SK-MEL-5 (cell line): ENCODE measurements at regions not wholly inside any gene's neighbourhood (a gene's known extent, or its start where the extent isn't known, plus 50 kb on each side); places are given as distances from the start of the nearest gene placed in this dataset.

Experiments
- DNase-seq: peaks from one replicate; pipeline ENCODE4 v3.0.0-alpha.2; 2016; ENCODE audit warnings: low read depth, low spot score
- in situ Hi-C: cut with HindIII; loops from 2 replicates; pipeline ENCODE4 v1.10.0; 2016; ENCODE audit warnings: low sequenced_read_pairs, high pct_unique_total_duplicates, low pct_unique_long_range_greater_than_20kb

DNA sequence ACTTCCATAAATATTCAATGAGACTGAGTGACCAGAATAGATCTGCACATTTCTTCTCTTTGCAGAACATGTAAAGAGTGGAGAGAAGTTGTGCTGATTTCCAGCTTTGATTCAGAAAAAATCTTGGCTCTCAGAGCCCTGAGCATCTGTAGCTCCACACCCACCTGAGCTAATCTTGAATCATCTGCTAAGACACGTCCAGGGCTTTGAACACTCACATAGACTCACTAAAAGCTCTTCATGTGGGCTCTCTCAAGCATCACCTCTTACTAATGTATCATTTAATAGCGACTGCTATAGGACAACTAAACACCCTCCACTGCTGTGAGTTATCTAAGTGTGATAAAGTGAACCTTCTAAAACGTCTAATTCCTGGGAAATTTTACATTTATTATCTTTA is 147.7 kb upstream of the GRIA3 start:
- no peak for DNase-seq
- in situ Hi-C loops, result no loop called here

DNA sequence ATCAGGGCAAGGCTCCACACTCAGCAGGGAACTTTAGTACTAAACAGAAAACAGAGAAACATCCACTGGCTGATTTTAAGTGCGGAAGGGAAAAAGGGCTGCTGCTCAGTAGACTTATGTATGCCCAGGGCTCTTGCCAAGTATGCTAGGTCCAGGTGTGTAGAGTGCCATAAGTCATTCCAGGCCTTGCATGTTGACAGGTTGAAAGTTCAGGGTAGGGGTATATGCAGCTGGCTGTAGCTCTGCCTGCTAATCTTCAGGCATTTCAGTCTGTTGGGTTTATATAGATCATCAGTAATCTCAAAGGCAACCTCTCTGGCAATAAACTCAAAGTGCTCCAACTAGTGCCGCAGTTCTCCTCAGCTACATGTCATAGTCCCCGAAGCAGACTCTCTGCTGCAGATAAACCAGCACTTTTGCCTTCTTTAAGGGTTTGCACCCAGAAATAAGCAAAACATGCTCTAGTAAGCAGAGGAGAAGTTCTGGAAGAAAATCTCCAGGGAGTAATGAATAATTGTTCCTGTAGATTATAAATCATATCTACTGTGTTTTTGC is 134.9 kb upstream of the GRIA3 start:
- DNase-seq, result no peak
- in situ Hi-C loops, result no loop called here

DNA sequence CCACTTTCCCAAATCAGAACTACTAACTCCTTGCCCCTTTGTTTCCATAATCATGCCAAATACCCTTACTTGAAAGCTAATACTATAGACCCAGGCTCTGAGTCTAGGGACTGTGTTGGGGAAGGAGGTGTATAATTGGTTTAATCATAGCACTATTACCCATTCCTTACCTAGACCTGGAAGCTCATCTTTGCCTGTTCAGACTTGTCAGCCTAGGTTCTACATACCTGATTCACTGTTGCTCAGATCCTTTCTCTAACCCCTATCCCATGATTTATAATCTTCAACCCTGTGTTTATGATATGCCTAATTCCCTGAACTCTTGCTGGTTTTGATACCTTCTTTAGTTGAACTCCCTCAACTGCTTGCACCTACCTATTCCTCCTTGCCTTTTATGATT is 123.1 kb upstream of the GRIA3 start:
- no peak for DNase-seq
- in situ Hi-C loops, result no loop called here

DNA sequence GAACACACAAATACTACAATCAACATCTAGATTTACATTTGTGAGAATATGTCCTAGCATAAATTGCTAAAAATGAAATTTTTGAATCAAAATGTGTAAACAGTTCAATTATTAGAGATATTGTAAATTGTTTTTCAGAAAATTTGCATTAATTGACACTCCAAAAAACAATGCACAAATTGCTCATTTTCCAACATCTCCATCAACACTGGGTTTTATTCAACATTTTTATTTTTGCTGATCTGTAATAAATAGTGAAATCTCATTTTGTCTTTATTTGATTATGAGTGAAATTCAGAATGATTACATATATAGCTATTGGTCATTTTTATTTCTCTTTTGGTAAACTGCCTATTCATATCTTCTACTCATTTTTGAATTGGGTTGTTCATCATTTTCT is 120.0 kb upstream of the GRIA3 start:
- in situ Hi-C loops, result no loop called here
- DNase-seq, result no peak

DNA sequence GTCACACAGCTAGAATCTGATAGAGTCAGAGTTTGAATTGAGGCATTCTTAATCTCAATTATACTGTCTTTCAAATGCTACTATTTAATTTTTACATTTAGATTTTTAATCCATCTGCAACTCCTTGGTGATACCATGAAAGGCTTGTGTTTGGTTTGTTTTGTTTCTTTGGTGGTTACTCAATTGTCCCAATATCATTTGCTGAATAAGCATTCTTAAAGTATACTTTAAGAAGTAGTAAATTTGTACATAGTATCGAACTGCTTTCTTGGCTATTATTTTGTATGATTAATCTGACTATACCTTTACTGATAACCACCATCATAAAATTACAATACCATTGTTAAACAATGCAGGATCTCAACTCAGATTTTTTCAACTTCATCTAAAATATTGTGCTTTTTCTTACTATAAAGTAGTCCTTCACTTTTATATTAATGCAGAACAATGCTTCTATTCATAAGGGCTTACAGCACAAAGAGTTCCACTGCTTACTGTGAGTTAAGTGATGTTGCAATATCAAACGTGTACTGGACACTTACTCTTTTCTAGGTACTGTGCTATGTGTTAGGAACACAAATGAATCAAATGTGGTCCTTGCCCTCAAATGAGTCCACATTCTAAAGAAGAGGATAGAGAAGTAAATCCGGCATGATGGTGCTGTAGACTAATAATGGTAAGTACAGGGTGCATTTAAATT is 111.2 kb upstream of the GRIA3 start:
- in situ Hi-C loops, result no loop called here
- DNase-seq, result peak; percentile 1

DNA sequence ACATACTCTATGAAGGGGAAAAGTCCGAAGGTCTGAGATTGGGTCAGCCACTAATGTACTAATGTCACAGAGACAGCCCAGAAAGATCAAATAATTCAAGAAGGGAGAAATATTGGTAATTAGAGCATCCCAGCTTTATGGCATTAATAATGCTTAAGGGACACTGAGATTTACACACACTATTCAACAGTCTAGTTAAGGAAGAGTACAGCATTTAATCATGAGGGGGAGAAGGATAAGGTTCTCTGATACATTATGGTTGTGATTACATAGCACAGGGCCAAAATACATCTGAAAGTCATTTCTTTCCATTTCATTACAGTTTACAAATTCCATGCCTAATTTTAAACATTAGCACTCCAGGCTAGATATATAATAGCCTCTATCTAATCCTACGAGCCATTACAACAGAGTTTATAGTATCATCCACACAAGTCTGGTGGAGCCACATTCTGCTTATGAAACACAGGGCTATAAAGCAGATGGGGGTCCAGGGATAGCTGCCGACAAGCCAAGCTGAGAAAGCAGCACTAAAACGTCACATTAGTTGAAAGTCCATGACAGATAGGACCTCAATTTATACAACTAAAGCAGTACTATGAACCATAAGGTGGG is 108.0 kb upstream of the GRIA3 start:
- in situ Hi-C loops, result no loop called here
- no peak for DNase-seq

DNA sequence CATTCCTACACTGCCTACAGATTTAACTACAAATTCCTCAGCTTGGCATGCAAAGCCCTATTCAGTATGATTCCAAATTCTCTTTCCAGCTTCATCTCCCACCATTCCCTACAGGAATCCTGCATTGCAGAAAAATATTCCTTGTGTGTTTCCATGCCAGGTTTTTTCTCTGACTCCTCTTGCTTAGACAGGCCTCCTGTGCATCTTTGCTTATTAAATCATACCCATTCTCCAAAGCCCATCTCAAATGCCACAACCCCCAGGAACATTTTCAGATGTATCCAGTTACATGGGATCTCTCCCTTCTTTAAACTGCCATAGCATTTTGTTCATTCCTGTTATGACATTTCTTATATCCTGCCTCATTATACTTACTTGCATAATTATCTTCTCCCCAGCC is 106.4 kb upstream of the GRIA3 start:
- DNase-seq, result no peak
- in situ Hi-C loops, result no loop called here

DNA sequence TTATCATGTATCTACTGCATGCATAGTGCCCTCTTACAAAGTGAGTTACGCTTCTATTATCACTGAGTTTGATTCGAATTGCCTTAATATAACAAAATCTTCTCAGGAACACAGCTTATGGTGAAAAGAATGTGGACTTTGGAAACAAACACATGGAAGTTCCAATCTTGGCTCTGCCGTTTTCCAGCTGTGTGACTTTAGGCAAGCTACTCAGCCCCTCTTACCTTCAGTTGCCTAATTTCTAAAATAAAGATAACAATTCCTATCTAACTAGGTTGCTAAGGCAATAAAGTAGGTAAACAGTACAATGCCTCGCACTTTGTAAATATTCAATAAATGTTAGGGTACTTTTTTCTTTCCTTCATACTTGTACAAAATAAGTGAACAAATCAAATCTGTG is 104.0 kb upstream of the GRIA3 start:
- DNase-seq, result no peak
- in situ Hi-C loops, result no loop called here

DNA sequence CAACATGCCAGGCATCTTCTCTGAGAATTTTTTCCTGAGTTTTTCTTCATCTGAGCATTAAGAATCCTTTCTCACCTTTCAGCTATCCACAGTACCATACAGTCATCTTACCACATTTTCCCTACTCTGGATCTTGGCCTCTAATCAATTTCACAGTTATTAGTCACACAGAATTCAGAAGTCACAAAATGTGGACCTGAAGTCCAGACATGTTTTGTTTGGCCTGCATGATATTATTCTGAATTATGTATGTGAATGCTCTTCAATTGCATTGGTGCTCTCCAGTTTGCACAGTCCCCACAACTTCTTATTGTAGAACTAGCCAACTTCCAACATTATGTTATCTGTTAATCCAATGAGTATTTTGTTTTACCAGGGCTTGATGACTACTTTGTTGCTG is 102.3 kb upstream of the GRIA3 start:
- no peak for DNase-seq
- in situ Hi-C loops, result no loop called here

DNA sequence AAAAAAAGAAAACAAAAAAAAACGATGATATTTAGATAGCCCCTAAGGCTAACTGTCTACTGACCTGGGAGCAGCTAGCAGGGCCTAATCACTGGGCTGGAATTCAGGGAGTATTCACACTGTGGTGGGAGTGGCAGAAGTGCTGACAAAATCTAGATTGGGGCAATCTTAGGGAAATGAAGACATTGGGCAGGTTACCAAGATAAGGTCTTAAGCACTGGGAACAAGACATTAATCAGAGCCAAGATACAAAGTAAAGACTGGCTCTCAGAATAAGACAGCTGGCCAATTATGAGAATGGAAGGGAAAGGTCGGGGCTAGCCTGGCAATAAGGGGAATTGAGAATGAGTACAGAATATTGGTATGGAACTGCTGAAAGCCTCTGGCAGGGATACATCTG is 100.2 kb upstream of the GRIA3 start:
- in situ Hi-C loops, result no loop called here

DNA sequence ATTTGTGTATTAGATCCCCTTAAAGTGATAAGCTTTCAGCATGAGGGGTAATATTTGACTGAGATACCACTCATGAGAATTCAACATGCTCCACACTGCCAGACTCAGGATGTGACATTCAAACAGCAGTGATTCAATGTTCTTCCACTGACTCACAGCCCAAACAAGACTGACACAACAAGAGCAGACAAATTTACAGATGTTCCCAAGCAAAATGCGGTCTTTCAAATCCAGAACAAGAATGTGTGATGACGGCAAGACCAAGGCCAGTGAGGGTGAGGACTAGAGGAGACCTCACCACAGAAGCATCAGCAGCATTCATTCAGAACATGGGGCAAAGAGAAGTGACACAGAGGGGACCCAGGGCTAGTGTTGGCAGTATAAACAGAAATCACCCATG is 99.3 kb upstream of the GRIA3 start:
- in situ Hi-C loops, result no loop called here
- DNase-seq, result no peak

More for the DNA sequence above, 100.2 kb upstream of the GRIA3 start:
- DNase-seq, result no peak

DNA sequence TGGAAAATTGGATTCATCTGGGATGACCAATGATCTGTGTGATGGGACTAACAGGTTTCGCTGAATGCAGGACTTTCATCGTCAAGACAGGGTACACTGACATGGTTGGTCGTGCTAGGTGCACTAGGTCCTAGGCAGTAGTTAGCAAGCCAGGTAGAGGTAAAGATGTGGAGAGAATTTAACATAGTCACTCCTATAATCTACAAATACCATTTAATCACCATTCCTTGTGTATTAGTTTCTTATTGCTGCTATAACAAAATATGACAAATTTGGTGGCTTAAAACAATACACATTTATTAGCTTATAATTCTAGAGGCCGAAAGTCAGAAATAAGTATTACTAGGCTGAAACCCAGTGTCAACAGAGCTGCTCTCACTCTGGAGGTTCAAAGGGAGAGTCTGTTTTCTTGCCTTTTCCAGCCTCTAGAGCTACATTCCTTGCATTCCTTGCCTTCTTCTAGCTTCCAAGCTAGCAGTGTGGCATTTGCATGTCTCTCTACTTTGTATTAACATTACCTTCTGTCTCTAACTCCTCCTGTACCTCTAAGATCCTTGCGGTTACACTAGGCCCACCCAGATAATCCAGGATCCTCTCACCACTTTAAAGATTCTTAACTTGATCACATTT is 98.7 kb upstream of the GRIA3 start:
- no peak for DNase-seq
- in situ Hi-C loops, result no loop called here

DNA sequence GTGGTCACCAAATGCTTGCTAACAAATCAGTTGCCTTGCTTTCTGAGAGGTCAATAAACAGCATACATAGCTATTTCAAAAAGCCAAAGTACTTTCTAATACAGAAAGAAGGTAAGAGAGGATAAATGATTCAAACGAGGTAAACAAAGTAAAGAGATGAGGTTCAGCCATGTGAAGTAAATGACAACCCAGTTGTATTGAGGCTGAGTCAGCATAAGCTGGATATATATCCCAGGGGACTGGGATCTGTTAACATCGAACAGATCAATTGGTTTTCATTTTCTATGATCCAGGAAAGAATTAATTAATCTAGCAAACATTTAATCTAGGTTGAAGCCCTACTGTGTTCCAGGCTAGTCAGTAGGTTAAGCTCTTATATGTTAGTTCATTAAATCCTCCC is 97.3 kb upstream of the GRIA3 start:
- no peak for DNase-seq
- in situ Hi-C loops, result no loop called here

DNA sequence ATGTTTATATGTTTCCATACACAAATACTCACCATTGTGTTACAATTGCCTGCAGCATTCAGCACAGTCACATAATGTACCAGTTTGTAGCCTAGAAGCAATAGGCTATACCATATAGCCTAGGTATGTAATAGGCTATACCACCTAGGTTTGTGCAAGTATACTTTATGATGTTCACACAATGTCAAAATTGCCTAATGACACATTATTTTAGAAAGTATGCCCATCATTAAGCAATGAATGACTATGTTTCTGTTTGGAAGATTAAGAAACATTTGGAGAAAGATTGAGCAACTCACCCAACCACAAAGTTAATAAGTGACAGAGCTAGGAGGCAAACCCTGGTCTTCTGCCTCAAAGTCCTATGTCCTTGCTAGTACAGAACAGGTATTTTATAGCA is 96.8 kb upstream of the GRIA3 start:
- in situ Hi-C loops, result no loop called here
- DNase-seq, result no peak

DNA sequence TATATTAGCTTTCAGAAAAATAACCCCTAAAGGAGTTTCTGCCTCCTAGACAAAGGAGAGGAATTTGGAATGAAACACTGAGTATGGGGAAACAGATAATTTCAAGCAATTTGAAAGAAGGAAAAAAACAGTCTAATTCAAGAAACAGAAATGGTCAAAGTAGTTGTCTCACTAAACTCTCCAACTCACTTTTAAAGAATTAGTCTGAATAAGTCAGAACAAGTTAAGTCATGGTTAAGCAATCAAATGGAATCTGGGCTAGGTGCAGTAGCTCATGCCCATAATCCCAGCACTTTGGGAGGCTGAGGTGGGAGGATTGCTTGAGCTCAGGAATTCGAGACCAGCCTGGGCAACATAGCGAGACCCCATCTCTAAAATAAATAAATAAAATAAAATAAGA is 95.7 kb upstream of the GRIA3 start:
- no peak for DNase-seq
- in situ Hi-C loops, result no loop called here

DNA sequence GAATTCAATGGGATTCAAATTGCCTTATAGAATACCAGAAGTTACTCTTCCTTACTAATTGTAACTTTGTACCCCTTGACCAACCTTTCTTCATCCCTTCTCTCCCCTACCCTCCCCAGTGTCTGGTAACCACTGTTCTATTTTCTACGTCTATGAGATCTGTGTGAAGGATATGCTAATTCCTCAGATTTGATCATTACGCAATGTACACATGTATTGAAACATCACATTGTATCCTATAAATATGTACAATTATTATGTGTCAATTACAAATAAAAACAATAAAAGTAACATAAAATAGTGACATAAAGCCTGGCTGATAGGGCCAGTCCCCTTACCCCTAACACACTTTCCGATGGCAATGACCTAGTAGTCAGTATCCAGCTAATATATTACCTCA is 95.1 kb upstream of the GRIA3 start:
- in situ Hi-C loops, result no loop called here

DNA sequence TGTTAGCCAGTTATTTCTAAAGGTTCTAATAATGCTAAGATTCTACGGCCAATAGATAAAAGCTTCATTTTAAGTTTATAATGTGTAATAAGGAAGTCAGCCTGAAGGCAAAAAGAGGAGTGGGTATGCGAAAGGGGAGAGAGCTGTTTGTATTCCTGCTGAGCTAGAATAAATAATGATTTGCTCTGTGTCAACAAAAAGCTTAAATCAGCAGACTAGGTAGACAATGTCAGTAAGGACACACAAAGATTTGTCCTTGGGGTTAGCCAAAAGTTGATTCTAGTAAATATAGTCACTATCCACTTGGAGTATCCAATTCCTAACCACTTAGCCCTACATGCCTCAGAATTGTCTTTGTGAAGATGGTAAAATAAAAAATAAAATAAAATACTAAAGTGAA is 90.3 kb upstream of the GRIA3 start:
- no peak for DNase-seq
- in situ Hi-C loops, result no loop called here

More for the DNA sequence above, 95.1 kb upstream of the GRIA3 start:
- no peak for DNase-seq

DNA sequence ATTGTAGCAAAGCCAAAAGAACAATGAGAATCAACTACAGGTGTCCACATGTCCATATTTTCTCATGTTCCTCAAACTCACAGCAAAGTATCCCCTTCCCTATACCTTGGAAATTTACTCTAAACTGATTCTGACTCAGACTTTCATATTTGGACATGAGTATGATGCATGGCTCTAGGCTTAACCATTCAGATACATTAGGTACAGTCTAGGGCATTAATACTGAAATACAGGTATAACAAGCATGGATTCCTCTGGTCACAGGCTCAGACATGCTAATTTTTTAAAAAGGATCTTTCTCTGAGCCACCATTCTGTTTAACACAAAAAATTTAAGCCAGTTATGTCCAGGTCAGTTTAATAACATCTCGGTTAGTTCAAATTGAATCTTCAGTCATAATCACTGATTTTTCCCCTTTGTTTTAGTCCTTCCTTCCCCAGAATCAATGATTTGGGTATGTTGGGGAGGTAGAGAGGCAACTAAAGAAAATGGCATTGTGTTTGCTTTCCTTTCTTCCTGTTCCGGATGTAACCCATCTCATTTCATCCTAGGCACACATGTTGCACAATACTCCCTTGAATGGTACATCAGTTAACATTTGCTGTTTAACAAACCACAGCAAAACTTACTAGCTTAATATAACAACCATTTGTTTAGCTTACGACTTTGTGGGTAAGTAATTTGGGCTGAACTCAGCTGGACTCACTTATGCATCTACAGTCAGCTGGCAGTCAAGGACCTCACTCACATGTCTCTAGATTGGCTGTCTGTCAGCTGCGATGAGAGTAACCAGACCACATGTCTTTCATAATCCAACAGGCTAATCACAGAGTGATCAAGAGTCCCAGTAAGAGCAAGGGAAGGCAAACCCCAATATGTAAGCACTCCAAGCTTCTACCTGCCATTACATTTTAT is 75.3 kb upstream of the GRIA3 start:
- no peak for DNase-seq

More for the DNA sequence above, 75.3 kb upstream of the GRIA3 start:
- in situ Hi-C loops, result no loop called here
